Thyroid gland (tissue), 4 donors: ENCODE measurements at regions not wholly inside any gene's neighbourhood (a gene's known extent, or its start where the extent isn't known, plus 50 kb on each side); places are given as distances from the start of the nearest gene placed in this dataset.
"Not testable (repeated sequence)": the region's sequence is repeated elsewhere in the genome, so short reads cannot be mapped to it uniquely, and the experiment has no call there.

ENCODE experiments used
- DNase-seq, 2 donors: peaks; one replicate each; pipeline ENCODE4 v3.0.0-alpha.2; 2019
- H3K27ac ChIP-seq, 3 donors: fragments of 200-600 bp; sonication (generic); 1 replicate in 2 of 3; 2 replicates in 1 of 3; pipeline ENCODE4 v1.5.1; 2016 to 2019; ENCODE audit warnings: mild to moderate bottlenecking in 1 of 3, moderate library complexity in 1 of 3
- H3K27me3 ChIP-seq: fragments of 200-600 bp; sonication (generic); one replicate; pipeline ENCODE4 v1.5.1; 2019
- H3K36me3 ChIP-seq, 2 donors: fragments of 200-600 bp; sonication (generic); one replicate each; pipeline ENCODE4 v1.5.1; 2016 to 2019
- H3K4me1 ChIP-seq, 2 donors: fragments of 200-600 bp; sonication (generic); one replicate each; pipeline ENCODE4 v1.5.1; 2017 to 2019
- H3K4me3 ChIP-seq, 3 donors: fragments of 200-600 bp; sonication (generic); replicated peaks in 1 of 3; 1 replicate in 2 of 3; 2 replicates in 1 of 3; pipeline ENCODE4 v1.5.1; 2016; ENCODE audit warnings: mild to moderate bottlenecking in 1 of 3
- H3K9me3 ChIP-seq: fragments of 200-600 bp; sonication (generic); one replicate; pipeline ENCODE4 v1.5.1; 2017
- CTCF ChIP-seq, 6 experiments: fragments of 200-600 bp in 3 of 6; fragments of 450-650 bp in 3 of 6; sonication (generic) in 3 of 6; IDR thresholded peaks; one replicate each; pipeline ENCODE4 v1.5.1; 2016 to 2019; ENCODE audit warnings: antibody characterized with exemption in 6 of 6, mild to moderate bottlenecking in 2 of 6, inconsistent platforms in 1 of 6, moderate library complexity in 1 of 6
- POLR2A ChIP-seq, 2 donors: fragments of 450-650 bp; IDR thresholded peaks; one replicate each; pipeline ENCODE4 v1.6.1; 2017; ENCODE audit warnings: antibody characterized with exemption in 2 of 2, mild to moderate bottlenecking in 2 of 2, moderate library complexity in 1 of 2
- WGBS, 2 donors: methylation state at CpG; one replicate each; pipeline ENCODE4 v1.1.5; 2017; 5-methylcytosine and 5-hydroxymethylcytosine counted together
- intact Hi-C: fragments of 100-400 bp; cut with DNase I; formaldehyde crosslinking; loops from one replicate; pipeline ENCODE4 v1.15.1; 2023

- TF ChIP-seq POLR2A (IDR thresholded peaks at IDR 0.05): no peak
- TF ChIP-seq CTCF (IDR thresholded peaks at IDR 0.05): no peak
- H3K27me3 ChIP-seq: no peaks in the 10 kb centered on the region
- H3K36me3 ChIP-seq: no peaks in the 10 kb centered on the region
- no peak for DNase-seq
- no peak overlapping the region for H3K4me3 ChIP-seq
- no peaks in the 10 kb centered on the region for H3K9me3 ChIP-seq
- no peak overlapping the region for H3K27ac ChIP-seq
- intact Hi-C loops: no loop called here
- 73 to 81% methylated on average over 5 of the region's 5 CpGs for WGBS, 2 donors
- H3K4me1 ChIP-seq: no peaks in the 10 kb centered on the region
Observed at GRCh38 chr11:82527081-82527584, 206.5 kb downstream of the FAM181B start.

DNA sequence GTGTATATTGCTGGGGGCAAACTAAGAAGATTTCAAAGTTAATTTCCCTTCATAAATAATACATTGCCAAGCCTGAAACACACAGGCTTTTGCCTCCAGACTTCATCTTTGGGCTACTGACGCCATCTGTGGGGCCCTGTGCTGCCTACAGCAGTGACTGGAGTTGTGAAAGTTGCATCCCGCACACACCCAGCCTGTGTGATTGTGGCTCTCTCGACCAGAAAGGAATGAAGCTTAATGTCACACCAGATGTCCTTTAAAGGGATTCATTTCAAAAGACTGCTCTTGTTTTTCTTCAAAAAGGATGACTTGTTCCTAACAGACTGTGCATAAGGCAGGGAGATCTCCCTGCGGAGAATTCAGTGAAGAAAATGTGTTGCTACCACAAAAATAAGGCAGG lies 210.5 kb downstream of the FAM181B start:
- intact Hi-C loops: no loop called here
- no peak for DNase-seq
- TF ChIP-seq CTCF (IDR thresholded peaks at IDR 0.05): no peak

DNA sequence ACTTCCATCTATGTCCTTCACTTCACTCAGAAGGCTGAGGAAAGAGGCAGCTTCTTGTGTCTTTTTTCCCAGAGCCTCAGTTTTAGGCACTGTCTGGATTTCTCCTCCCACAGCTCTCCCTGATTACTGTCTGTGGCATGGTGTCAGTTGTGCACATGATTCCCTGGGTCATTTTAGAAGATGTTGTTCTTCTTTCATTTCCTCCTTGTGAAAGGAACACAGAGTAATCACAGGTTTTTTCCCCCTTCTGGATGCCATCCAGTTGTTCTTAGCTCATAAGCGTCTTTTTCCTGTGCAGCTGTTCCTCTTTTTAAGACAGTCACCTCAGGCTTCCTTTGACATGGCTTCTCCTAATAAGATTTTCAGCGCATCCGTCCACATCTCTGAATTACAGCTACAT lies 212.2 kb downstream of the FAM181B start:
- no peak for DNase-seq
- no peaks in the 10 kb centered on the region for H3K4me1 ChIP-seq
- intact Hi-C loops: no loop called here
- no peaks in the 10 kb centered on the region for H3K9me3 ChIP-seq
- H3K27ac ChIP-seq: no peak overlapping the region
- H3K27me3 ChIP-seq: no peaks in the 10 kb centered on the region
- no peak overlapping the region for H3K4me3 ChIP-seq
- TF ChIP-seq CTCF (IDR thresholded peaks at IDR 0.05) (no peak), POLR2A (IDR thresholded peaks at IDR 0.05) (no peak)
- 55 to 59% methylated on average over 3 of the region's 3 CpGs for WGBS, 2 donors
- no peaks in the 10 kb centered on the region for H3K36me3 ChIP-seq

More for the DNA sequence above, 210.5 kb downstream of the FAM181B start:
- no peaks in the 10 kb centered on the region for H3K4me1 ChIP-seq
- H3K4me3 ChIP-seq: no peak overlapping the region
- no peak overlapping the region for H3K27ac ChIP-seq
- H3K27me3 ChIP-seq: no peaks in the 10 kb centered on the region
- H3K9me3 ChIP-seq: no peaks in the 10 kb centered on the region
- WGBS, 2 donors: 60 to 67% methylated on average over 4 of the region's 4 CpGs
- no peaks in the 10 kb centered on the region for H3K36me3 ChIP-seq

- no peak for DNase-seq
- intact Hi-C loops: no loop called here
- no peaks in the 10 kb centered on the region for H3K36me3 ChIP-seq
- no peaks in the 10 kb centered on the region for H3K4me1 ChIP-seq
- no peaks in the 10 kb centered on the region for H3K9me3 ChIP-seq
- WGBS, 2 donors: 60 to 70% methylated on average over 6 of the region's 6 CpGs
- no peaks in the 10 kb centered on the region for H3K27me3 ChIP-seq
- H3K27ac ChIP-seq: no peak overlapping the region
- no peak overlapping the region for H3K4me3 ChIP-seq
- TF ChIP-seq CTCF (IDR thresholded peaks at IDR 0.05) (no peak), POLR2A (IDR thresholded peaks at IDR 0.05) (no peak)
Observed at GRCh38 chr11:82507288-82507687, 226.4 kb downstream of the FAM181B start.

DNA sequence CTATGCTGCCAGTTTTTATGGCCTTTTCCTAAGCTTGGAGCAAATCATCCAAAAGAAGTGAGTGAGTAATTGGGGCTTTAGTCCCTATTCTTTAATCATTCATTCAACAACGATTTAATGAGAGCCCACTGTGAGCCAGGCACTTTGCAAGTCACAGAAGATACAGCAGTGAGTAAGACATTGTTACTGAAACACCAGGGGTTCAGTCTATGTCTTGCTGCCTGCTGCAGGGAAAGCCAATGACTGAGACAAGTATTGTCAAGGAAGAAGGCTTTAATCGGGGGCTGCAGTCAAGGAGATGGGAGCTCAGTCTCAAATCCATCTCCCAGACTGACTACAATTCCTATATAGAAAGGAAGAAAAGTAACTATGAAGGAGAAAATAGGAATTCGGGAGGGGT lies 228.3 kb downstream of the FAM181B start:
- H3K27ac ChIP-seq: no peak overlapping the region
- no peak overlapping the region for H3K4me3 ChIP-seq
- H3K36me3 ChIP-seq: no peaks in the 10 kb centered on the region
- no peak for DNase-seq
- intact Hi-C loops: no loop called here
- no peaks in the 10 kb centered on the region for H3K9me3 ChIP-seq
- WGBS, 2 donors: 45 to 51% methylated on average over 3 of the region's 3 CpGs
- H3K27me3 ChIP-seq: no peaks in the 10 kb centered on the region
- no peaks in the 10 kb centered on the region for H3K4me1 ChIP-seq
- TF ChIP-seq CTCF (IDR thresholded peaks at IDR 0.05): no peak
- TF ChIP-seq POLR2A (IDR thresholded peaks at IDR 0.05): no peak

- H3K9me3 ChIP-seq, H3K36me3 ChIP-seq, intact Hi-C loops, H3K4me1 ChIP-seq, H3K27me3 ChIP-seq, DNase-seq, H3K27ac ChIP-seq, H3K4me3 ChIP-seq: not testable (repeated sequence)
- 94 to 100% methylated on average over 6 to 13 of the region's 26 CpGs for WGBS, 2 donors
Observed at GRCh38 chr11:82501174-82501573, 232.5 kb downstream of the FAM181B start.
